GF-D8 (cell line): ENCODE measurements at regions not wholly inside any gene's neighbourhood (a gene's known extent, or its start where the extent isn't known, plus 50 kb on each side); places are given as distances from the start of the nearest gene placed in this dataset.

Experiments
- DNase-seq: peaks from one replicate; lab custom pipeline; 2025; lab: John Stamatoyannopoulos, UW

GRCh38 chr5:125205601-125206225 lies 459.3 kb upstream of the ZNF608 start:
- no peak for DNase-seq

GRCh38 chr5:125207856-125208255 lies 461.4 kb upstream of the ZNF608 start:
- DNase-seq: no peak

GRCh38 chr5:125209650-125210049 lies 463.2 kb upstream of the ZNF608 start:
- no peak for DNase-seq

- no peak for DNase-seq
These were observed 464.0 kb upstream of the ZNF608 start for GRCh38 chr5:125210242-125210947.

- DNase-seq: no peak
These were observed 467.6 kb upstream of the ZNF608 start for GRCh38 chr5:125214080-125214479.

GRCh38 chr5:125215593-125215992 lies 469.2 kb upstream of the ZNF608 start:
- DNase-seq: no peak

- DNase-seq: no peak
These were observed 473.3 kb upstream of the ZNF608 start for GRCh38 chr5:125219710-125220109.

GRCh38 chr5:125220284-125220683 lies 473.8 kb upstream of the ZNF608 start:
- no peak for DNase-seq

- no peak for DNase-seq
These were observed 476.3 kb upstream of the ZNF608 start for GRCh38 chr5:125222597-125223240.

- DNase-seq: no peak
These were observed 479.0 kb upstream of the ZNF608 start for GRCh38 chr5:125225424-125225823.

GRCh38 chr5:125226825-125227224 lies 480.4 kb upstream of the ZNF608 start:
- no peak for DNase-seq

GRCh38 chr5:125227333-125228095 lies 481.1 kb upstream of the ZNF608 start:
- no peak for DNase-seq

GRCh38 chr5:125228363-125229070 lies 482.1 kb upstream of the ZNF608 start:
- no peak for DNase-seq

- no peak for DNase-seq
These were observed 483.1 kb upstream of the ZNF608 start for GRCh38 chr5:125229556-125229955.

GRCh38 chr5:125232779-125233230 lies 486.4 kb upstream of the ZNF608 start:
- DNase-seq: no peak

- no peak for DNase-seq
These were observed 487.5 kb upstream of the ZNF608 start for GRCh38 chr5:125233944-125234343.

GRCh38 chr5:125236007-125236406 lies 489.6 kb upstream of the ZNF608 start:
- no peak for DNase-seq

- DNase-seq: no peak
These were observed 490.5 kb upstream of the ZNF608 start for GRCh38 chr5:125236981-125237380.

- DNase-seq: no peak
These were observed 498.1 kb upstream of the ZNF608 start for GRCh38 chr5:125244531-125244930.

- DNase-seq: no peak
These were observed 498.8 kb upstream of the ZNF608 start for GRCh38 chr5:125245216-125245615.

- DNase-seq: no peak
These were observed 503.0 kb upstream of the ZNF608 start for GRCh38 chr5:125249400-125249799.

- DNase-seq: no peak
These were observed 505.3 kb upstream of the ZNF608 start for GRCh38 chr5:125251703-125252102.
